DMS53 treated with DMSO at 0.1 percent for 48 hours (cell line): ENCODE measurements at regions not wholly inside any gene's neighbourhood (a gene's known extent, or its start where the extent isn't known, plus 50 kb on each side); places are given as distances from the start of the nearest gene placed in this dataset.
A peak's percentile ranks its signal among the peaks of the same experiment; 100 is the strongest.

Source experiments
- DNase-seq: peaks from one replicate; lab custom pipeline; 2025; ENCODE audit not compliant: unreplicated experiment; lab: John Stamatoyannopoulos, UW

DNA sequence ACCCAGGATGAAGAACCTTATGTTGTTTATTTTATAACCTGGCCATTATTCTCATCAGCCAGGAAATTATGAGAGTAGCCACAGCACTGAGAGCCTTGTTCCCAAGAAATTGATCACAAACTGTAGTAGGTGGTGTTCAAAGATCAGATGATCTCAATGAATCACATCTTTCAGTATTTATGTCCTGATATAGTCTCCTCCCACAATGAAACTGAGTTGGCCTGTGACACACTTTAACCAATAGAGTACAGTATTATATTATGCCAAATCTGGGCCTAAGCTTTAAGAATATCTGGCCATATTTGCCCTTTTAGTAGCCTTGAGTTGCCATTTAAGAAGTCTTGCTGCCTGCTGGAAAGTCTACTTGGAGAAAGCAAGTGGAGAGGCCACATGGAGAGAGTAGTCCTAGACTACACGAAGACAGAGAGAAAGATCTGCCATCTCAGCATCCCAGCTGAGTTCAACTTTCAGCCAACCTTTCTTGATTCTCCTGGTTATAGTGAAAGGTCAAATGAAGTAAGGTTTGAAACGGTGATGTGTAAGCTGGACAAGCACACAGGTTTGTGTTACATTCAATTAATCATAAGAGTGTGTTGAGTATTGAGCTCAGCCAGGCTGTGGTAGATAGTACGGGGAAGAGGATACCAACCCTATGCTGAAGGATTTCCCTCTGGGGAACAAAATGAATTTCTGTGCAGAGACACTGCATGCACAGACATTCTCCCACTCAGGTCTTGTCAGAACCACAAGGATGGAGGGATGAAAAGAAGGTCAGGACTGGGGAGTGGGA lies 561.8 kb downstream of the SOX6 start:
- DNase-seq, result no peak

DNA sequence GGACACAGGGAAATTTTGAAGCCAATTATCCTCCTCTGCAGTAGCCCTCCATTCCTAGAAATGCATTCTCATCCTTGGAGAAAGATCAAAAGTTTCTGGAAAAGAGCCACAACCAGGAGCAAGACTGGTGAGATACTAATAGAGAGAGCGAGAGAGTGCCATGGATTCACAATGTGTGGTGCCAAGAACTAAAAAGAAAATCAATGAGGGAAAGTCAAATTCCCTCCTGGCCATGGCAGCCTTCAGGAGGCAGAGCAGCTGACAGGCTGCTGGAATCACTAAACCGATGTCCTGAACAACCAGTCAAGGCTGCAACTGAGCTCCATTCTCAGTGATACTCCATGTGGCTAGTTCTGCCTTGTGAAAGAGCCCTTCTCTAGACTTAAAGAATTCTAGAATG lies 561.0 kb downstream of the SOX6 start:
- no peak for DNase-seq

DNA sequence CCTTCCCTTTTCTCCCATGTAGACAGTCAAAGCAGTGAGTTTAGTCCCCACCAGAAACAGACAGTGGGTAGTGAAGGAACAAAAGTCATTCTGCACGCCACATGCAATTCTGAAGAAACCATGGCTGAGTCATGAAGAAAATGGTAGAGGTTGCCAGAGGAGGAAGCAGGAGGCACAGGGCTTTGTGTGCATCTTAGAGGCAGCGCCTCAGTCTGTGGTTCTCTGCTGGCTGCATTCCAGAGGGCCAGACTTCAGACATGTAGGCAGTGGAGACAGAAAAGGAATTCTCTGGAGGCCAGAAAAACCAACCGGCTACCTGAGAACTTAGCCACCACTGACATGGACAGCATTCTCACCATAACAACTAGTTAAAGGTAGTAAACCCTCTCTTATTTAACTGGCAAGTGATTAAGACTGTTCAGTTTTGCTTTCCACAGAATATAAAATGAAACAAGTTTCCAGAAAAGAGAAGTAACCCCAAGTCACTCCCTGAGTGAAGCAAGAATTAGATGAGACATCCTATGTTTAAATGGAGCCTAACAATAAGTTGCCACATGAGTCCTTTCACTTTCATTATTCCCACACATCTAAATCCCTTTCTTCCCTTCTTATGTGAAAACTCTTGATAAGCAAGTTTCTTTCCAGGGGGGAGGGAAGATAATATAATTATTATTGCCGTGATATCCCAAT lies 556.1 kb downstream of the SOX6 start:
- DNase-seq, result no peak

DNA sequence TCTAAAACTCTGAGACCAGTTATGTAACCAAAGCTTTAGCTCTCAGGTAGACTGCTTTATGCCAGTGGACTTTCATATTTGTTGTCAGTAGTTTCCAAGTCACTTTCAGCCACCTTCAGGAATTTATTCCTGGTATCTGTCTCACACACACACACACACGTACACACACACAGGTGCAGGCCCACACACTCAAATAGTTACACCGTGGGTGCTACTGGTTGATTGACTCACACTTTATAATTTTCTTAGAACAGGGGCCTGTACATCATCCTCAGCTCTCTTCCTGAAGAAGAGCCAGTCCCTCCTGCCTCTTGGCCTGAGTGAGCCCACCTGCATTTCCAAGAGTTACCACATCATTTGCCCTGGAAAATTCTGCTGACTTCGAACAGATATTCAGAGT lies 555.2 kb downstream of the SOX6 start:
- no peak for DNase-seq

DNA sequence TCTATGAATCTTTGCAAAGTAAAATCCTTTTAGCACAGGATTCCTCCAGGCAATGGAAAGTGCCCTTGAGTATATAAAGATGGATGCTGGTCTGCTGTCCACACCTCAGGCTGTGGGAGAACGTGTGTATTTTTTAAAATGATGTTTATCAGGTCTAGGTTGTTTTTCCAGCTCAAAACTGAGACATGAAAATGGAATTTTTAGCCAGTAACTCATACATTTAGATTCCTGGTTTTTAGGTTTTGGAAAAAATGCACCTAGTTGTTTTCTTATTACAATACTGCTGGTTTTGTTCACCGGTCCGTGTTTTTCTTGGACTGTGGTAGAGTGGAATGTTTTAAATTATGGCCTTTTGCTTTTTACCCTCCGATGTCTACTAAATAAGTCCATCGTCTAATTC lies 554.7 kb downstream of the SOX6 start:
- DNase-seq, result no peak

DNA sequence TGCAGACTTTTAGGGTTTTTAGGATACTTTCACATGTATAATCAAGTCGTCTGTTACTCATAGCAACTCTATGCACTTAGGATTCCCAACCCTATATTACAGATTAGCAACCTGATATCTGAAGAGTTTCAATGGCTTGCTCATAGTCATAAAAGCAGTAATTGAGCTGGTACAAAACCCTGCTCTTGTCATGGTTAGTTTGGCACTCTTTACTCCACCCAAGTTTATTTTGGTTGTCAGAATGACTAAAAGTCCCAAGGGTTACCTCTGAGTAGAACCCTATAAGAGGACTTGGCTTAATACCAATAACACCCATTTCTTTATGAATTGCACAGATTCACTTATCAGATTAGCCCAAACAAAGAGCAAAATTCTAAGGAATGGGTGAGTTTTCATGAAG lies 550.6 kb downstream of the SOX6 start:
- DNase-seq, result no peak

DNA sequence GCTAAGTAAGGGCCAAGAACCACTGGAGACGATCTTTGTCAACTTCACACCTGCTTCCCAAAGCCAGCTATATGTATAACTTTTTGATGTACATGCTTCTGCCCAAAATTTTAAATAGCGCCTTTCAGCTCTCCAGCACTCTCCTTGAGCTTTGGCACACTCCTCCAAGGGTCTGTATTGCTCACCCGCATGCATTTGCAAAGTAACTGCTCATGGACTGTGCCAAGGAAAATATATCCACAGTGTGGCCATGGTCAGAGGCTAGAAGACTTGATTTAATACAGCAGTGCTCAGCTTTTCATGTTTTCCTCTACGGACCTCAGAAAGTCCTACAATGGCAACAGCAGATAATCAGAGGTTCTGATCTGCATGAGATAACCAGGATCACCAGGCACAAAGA lies 550.1 kb downstream of the SOX6 start:
- no peak for DNase-seq

DNA sequence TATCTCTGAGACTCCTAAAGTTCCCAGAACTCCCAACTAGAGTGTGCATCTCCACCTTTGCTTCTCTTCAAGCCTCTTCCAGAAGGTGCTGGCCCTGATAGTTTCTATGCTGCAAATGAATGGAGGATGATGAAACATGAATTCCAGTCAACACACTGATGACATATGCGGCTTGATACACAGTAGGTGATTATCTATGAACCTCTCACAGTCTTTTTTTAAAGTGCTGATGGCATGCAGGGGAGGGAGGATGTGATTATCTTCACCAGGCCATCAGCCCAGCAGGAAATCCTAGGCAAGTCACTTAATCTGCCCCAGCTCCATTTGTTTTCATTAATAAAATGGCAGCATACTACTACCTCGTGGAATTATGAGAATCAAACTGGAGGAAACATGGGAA lies 548.5 kb downstream of the SOX6 start:
- DNase-seq, result no peak

DNA sequence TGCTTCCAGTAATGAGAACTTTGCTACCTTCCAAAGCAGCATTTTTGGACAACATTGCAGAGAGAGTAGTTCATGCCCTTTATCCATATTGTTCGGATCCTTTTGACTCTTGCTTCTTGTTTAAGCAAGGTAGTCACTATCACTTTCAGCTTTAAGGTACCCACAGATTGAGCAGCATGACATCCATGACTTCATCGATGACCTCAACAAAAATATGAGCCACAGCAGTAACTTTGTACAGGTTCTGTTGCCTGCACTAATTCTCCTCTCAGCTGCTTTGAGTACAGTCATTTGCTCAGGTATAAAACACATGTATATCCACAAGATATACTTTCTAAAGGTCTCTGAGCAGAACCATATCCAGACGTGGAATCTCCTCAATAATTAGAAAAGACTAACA lies 546.3 kb downstream of the SOX6 start:
- DNase-seq, result no peak

DNA sequence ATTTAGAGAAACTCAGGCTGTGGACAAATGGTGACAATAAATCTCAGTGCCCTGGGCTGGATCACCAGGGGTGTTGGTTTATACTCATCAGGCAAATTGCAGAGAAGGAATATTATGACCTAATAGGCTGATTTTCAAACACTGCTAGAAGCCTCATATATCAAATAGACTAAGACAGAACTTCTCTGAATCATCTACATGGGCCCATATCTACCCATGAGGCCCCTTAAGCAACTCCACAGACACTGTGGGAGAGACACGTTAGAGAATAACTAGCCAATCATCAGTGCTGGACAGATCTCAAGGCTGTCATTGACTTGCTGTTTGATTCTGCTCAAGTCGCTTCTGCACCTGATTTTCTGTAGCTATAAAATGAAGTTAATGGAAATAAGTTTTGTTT lies 545.8 kb downstream of the SOX6 start:
- no peak for DNase-seq

DNA sequence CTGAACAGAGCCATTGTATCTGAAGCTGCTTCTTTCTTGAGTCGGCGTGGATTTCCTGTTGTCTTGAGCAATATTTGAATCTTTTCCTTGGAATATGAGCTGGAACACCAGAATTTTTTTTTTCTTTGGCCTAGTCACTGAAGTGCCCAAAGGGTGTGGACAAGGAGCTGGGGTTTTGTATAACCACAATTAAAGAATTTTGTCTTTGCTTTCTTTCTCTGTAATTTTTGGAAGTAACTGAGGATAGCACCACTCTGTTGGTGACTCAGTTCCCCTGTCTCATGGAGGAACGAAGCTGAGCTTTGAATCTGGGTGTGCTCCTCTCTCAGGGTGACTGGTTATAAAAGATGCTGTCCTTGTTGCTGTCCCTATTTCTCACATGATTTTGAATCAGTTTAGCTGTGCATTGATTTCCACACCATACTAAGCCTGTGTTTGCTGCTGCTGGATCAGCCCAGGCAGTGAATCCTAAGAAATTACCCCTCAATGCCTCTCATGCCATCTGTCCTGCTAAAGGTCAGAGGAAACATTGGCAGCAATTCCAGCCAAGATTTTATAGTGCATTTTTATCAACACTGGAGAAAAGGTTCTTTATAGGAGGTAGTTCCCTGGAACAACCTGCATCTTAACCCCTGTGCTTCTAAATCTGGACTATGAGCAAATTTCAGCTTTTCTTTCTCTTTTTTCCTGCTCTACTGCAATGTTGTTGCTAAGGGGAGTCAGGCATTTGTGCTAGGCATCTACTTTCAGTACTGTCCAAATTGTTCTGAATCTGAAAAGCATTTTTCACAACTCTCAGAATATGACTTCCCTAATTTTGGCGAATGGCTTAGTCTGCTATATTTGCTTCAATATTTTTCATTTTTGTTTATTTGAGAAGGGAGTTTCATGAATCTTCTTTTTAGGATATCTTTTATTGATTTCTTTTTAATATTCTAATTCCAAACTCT lies 540.8 kb downstream of the SOX6 start:
- DNase-seq, result no peak

DNA sequence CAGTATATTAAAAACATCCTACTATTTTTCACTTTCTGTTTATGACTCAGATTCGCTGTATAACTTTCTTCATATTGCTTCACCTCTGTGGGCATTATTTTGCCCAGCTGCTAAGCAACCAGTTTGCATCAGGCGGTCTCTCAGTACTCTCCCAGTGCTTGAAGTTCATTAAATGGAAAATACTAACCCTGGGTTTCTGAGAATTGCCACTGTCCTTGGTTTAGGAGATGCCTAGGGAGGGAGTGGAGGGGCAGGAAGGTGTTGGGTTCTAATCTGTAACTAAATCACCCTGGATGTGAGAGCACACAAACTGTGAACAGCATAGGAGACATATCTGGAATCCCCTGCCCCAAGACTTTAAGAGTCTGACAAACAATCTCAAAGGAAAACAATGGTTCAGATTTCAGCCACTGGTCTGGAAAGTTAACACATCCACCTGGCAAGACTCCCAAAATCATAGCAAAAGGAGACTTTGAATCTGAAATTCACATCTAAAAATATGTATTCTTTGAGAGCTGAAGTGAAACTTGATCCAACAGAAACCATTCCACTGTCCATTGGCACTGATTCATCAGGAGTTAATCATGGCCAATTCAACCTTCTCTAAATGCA lies 540.0 kb downstream of the SOX6 start:
- DNase-seq, result no peak

DNA sequence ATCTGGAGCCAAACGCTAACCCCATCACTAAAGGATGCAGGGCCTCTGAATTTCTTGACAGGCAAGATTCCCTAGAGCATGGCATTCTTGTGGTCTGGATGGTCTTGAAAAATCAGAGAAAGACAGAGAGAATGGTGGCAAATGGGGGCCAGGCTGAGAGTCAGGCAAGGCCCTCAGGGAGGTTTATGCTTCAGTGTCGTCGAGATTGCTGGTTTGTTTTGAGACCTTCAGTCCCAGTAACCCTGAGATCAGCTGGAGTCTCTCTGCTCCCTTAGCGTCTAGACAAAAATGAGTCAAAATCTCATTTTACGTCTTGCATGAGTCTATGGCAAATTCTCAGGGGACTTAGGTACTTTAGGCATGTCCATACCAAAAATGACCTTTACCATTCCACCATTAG lies 539.3 kb downstream of the SOX6 start:
- no peak for DNase-seq

DNA sequence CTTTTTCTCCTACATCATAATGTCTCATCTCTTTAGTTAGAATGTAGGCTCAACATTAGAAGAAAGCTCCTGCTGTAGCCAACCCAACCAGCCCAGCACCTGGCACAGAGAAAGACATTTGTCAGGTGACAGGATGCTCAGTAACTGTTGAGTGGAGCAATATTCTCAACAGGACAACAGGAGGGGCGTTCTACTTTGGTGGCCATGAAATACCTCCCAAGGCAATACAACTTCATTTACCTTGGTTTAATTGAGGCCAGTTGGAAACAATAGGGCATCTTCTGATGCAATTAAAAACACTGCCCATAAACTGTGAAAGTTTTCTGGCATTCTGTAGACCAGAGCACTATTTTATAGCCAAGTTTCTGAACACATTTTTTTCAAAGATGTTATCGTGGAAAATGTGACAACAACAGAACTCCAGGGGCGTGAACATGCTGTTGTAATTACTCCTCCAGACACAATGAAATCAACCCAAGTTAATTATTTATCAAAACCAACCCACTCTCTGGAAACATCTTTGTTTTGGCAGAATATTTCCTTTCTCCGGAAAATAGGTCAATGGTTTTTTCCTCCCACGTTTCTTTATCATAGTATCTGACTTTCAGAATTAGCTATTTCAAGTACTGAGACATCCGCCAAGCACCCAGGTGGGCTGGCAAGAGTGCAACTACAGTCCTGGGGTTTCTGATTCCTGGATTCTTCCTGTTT lies 538.1 kb downstream of the SOX6 start:
- DNase-seq, result no peak

DNA sequence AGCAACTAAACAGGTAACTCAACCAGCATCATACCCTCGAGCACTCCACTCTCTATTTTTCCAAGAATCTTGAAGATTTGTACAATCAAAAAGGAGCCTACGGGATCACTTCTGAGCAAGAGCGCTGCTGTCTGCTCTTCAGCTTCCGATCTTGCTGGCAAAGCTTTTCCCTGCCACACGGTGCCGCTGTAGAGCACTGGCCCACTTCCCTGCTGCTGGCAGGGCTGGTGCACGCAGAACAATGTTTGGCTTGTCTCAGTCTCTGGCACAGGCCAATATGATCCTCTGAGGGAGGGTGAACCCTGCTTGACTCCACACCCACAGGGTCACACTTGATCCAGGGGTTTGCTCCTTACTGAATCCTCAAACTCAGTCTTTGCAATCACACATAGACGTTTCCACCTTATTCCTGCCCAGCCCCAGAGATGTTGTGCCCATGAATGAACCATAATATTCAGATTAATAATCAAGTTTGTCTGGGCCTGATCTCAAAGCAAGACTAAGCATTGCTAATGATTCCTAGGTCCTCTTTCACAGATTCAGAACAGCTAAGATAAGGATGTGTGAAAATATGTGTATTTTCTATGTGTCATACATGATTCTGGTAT lies 536.6 kb downstream of the SOX6 start:
- DNase-seq, result peak; percentile 69

DNA sequence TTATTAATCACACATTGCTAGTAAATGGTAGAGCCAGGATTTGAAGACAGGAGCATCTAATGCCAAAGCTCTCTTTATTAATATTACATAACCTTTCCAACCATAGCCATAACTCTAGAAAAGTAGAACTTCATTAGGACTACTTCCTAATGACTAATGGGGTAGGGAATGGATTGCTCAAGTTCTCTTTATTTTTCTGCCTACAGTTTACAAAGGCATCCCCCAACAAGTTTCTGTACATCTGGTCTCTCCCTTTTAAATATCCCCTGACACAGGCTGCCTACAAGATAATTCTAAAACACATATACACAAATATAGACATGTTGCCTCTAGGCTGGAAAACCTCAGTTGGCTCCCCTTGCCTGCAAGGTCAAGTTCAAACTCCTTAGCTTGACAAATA lies 534.9 kb downstream of the SOX6 start:
- DNase-seq, result no peak

DNA sequence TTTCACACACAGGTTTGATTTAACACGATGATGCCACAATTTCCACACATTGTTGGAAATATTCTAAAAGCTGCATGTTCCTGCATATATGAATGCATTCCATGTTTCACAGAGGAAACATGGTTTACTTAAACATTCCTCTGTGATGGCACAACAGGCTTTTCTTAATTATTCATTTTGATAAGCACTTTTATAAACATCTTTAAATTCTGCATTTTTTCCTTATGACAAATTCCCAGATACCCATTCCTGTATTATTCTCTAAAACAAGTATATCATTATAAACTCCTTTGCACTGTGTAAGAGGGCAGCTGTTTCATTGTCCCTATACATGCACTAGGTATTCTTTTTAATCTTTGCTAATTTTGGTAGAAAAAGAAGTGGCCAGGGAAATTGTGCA lies 532.3 kb downstream of the SOX6 start:
- DNase-seq, result no peak

DNA sequence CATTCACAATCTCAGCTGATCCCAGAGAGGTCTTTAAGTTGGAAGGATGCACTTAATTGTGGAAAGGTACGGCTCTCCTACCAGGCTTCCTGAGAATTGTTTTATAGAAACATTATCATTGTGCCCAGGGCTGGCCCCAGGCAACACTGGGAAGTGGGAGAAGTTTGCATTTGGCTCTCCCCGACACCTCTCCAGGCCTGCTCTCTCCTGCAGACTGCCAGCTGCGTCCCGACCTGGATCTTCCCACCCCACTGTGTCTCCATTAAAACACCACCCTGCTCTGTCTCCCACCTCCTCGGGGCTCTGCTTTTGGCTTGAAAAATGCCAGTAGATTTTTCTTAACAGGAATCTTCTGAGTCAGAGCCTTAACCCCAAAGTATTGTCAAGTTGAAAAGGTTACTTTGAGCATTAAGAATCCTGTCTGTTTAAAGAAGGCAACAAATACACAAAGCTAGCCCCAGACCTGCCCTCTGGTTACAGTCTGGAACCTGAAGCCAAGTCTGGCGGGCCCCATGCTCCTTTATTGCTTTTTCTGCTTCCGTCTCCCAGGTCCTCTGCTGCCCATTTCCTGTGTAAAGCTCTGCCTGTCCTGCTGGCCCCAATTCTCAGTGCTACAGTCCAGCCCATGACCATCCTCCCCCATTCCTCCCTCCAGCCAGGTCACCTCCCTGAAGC lies 530.2 kb downstream of the SOX6 start:
- no peak for DNase-seq

DNA sequence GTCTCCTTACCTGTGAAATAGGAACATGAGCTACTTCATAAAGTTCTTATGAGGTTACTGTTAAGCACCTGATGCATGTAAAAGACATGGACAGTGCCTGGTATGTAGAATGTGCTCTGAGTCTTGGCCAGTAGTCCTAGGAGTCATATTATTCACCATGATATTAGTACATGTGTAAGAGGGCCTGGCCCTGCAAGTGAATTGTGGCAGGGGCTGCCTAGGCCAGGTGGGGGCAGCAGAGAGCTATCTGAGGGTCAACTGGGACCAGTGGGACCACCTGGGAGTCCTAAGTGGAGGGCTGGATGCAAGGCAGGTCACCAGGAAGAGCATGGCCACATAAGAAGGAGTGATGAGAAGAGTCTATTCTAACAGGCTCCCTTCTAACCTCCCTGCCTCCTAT lies 529.5 kb downstream of the SOX6 start:
- DNase-seq, result no peak
